GM18861 (cell line): ENCODE measurements at regions not wholly inside any gene's neighbourhood (a gene's known extent, or its start where the extent isn't known, plus 50 kb on each side); places are given as distances from the start of the nearest gene placed in this dataset.

Source experiments
- ATAC-seq: cut with Tn5 transposase; IDR thresholded peaks from one replicate; pipeline ENCODE4 v1.9.1; 2021; ENCODE audit not compliant: unreplicated experiment

DNA sequence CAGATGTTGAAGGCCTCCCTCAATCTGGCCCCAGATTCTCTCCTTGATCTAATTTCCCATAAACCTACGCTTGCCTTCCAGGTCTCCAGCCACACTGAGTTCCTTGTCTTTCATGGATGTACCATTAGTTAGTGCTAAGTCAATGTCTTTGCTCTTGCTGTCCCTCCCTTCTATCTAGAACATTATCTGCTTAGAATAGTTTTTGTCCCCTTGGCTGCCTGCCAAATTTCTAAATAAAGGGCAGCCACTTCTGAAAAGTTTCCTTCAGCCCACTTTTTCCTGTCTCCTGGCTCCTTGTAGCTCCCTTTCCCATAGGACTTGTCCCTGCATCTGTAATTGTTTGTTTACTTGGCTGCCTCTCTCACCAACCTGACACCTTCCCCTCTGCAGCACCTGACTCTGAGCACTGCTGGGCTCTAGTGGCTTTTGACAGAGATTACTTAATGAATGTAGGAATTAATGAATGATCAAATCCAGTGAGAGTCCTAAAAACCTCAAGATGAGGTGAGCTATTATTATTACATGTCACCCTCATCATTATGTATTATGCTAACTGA lies 58.3 kb downstream of the CXCL12 start:
- ATAC-seq = no peak

DNA sequence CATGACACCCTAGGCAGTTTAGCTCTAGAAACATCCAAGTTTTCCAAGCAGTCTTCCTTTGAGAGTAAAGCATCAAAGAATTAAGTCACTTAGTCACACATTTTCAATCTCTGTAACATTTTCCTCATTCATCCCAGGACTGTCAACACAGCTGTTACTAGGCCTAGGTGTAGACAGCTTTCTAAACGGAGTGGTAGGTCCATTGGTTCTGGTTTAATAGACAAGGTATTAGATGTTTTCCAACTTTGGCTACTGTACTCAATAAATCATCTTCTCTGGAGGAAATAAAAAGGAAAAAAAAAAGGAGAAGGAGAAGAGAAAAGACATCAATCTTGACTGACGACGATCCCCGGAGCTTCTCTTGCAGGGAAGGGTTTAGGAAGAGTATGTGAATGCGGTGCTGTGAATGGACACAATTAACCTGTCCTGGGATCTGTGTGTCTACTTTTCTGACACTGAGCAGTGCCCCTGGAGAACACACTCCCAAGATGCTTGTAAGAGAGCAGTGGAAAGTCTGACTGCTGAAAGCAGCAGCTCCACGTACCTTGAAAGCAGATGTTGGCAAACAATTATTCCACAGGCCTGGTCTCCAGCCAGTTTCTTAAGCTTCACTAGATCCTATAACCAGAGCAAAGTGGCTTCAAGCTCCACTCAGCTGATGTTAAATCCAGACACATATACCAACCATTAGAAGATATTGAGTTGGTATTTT lies 59.1 kb downstream of the CXCL12 start:
- ATAC-seq = no peak

DNA sequence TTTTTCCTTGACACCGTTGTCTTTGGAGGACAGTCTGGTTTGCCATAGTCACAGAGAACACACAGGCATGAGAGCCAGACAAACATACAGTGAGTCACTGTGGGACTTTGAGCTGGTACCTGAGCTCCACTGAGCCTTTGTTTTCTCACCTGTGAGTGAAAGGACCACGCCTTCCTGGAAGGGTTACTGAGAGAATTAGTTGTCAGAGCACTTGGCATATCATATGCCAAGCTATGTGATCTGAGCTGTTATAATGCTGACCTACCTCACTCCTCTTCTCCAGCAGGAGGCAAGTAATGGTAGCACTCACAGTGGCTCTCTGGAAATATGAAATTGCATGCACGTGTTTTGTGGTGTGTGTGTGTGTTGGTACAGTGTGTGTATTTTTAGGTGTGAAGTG lies 59.7 kb downstream of the CXCL12 start:
- ATAC-seq = no peak

- ATAC-seq = no peak
Observed at GRCh38 chr10:44323838-44324237, 61.1 kb downstream of the CXCL12 start.

GRCh38 chr10:44322137-44322536 lies 62.8 kb downstream of the CXCL12 start:
- ATAC-seq = no peak

- ATAC-seq = no peak
Observed at GRCh38 chr10:44320756-44321155, 64.1 kb downstream of the CXCL12 start.

DNA sequence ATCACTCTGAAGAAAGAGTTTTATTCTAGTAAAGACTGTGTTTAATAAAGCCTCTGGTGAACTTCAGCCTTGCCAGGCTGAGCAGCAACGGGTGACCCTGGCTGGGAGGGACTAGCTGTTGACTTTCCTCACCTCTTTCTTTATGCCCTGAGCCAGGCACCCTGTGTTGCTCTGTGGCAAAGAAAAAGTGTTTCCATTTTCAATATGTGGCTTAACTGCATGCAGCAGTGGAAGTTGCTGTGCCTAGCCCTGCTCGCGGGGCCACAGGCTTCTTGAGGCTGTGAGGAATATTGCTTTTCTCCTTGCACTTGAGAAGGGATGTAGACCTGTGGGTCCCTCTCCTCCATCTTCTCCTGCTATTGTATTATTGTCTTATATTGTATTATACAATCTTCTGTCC lies 67.0 kb downstream of the CXCL12 start:
- ATAC-seq = no peak

- no peak for ATAC-seq
Observed at GRCh38 chr10:44316922-44317215, 68.0 kb downstream of the CXCL12 start.

DNA sequence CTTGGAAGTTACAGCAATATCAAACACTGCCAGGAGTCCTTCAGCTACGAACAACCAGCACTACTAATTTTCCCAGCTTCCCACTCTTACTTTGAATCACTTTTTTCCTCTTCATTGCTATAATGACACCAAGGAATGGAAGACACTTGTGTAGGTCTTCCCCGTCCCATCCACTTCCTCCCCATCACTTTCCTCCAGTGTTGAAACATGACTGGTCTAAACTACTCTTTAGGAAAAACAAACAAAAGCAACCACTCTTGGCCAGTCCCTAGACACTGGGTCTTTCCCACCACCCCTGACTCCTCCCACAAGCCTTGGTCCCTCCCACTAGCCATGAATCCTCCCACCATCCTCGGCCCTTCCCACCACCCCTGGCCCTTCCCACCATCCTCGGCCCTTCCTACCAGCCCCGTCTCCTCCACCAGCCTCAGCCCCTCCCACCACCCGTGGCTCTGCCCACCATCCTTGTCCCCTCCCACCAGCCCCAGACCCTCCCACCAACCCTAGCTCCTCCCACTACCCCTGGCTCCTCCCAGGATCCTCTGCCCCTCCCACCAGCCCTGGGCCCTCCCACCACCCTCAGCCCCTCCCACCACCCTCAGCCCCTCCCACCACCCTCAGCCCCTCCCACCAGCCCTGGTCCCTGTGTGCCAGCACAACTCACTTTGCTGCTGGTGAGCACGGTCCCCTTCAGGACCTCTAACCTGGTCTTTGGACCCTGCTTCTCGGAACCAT lies 68.5 kb downstream of the CXCL12 start:
- no peak for ATAC-seq

DNA sequence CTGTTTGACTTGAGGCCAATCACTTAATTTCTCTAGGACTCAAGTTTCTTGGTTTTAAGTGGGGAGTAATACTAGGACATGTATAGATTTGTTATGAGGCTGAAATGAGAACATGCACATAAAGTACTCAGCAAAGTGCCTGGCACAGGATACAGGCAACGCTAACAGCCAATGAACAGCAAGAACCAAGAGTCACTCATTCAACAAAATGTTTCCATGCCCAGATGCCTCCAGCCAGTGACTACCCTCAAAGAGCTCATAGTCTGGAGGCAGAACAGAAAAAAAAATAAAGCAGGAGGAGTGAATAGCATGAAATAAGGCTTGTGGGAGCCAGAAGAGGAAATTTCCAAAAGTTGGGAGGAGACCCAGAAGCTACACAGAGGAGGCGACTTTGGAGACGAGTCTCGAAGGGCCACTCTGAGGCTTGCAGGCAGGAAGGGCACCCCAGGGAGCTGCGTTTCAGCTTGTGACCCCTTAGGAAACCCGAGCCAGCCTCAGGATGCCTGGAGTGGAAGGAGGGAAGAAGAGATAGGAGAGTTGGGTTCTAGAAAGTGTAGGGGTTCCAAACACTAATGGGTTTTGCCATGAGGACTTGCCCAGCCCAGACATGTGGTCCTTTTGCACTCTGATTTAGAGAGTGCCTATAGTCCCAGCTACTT lies 70.0 kb downstream of the CXCL12 start:
- no peak for ATAC-seq

DNA sequence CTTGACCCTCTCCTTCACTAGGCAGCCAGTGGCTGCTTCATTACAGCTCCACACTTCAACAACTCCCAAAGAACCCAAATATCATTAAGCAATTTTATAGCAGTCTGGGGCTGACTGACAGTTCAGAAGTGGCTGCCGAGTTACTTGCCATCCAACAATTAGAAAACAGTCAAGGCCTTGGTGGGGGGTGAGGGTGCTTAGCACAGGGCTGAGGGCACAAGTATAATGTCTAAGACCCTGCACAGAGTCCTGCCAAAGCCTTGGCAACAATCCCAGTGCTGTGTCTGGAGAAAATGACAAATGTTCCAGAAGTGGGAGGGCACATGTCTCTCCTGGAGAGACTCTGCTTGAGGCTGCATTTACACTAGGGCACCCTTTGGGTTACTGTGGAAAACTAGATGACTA lies 71.1 kb downstream of the CXCL12 start:
- ATAC-seq = no peak

DNA sequence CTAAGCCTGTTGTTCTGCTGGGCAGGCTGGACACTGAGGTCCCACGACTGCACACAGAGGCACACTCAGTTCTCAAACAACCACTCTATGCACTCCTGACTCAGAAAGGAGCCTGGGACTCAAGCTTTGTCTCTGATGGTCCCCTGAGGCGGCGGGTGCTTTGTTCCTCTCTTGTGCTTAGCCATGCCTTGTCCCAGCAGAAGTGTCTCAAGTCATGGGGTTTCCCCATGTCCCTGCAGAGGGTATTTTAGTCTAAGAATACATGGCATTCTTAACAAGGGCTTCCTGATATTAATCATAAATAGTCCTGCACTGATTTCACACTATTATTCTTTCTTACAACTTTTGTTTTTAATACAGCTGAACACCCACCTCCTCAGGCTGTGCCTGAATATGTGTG lies 72.5 kb downstream of the CXCL12 start:
- no peak for ATAC-seq

- ATAC-seq = no peak
Observed at GRCh38 chr10:44311563-44312051, 73.3 kb downstream of the CXCL12 start.

DNA sequence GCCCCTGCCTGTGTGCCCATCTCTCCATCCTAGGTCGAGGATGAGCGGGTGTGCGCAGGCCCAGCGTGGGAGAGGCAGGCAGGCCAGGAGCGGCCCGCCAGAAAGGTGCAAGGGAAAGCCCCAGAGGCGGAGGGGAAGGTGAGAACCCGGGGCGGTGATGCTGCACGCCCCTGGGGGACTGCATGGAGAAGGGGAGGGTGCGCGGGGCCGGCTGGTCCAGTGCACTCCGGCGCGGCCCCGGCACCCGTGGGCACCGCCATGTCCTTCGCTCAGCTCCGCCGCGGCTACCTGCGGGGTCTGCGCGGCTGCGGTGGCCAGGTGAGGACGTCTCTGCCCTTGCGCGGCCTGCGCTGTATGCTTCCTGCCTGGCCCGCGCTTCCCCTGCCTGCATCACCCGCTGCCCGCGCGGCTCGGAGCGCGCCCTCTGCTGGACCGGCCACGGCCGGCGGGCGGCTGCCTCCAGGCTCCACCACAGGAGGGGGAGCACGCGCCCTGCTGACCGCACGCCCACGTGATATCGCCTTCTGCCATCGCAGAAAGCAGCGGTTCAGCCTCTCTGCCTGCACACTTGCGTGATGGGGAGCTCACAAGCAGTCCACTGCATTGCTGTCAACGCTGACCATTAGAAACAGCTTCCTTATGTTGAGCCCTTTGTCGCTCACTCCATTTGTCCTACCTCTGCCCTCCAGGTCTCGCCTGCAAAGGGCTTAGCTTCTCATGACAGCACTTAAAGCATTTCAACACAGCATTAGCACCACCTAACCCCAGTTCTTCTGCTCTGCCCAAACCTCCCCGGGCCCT lies 73.9 kb downstream of the CXCL12 start:
- peak; percentile 85 for ATAC-seq

GRCh38 chr10:44309939-44310761 lies 74.7 kb downstream of the CXCL12 start:
- no peak for ATAC-seq

DNA sequence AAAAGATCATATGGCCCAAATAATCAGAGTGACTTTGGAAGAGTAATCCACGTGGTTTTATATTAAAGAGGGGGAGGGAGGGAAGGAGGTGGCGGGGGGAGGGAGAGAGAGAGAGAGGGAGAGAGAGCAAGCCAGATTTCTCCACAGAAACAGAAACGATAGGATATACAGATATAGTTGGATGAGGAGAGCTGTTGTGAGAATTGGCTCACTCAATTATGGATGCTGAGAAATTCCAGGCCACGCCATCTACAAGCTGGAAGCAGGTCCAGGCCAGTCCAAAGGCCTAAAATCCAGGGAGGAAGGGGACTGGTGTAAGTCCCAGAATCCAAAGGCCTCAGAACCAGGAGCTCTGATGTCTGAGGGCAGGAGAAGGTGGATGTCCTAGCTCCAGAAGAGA lies 75.5 kb downstream of the CXCL12 start:
- no peak for ATAC-seq

- no peak for ATAC-seq
Observed at GRCh38 chr10:44308935-44309334, 76.0 kb downstream of the CXCL12 start.

GRCh38 chr10:44307691-44308090 lies 77.2 kb downstream of the CXCL12 start:
- no peak for ATAC-seq

DNA sequence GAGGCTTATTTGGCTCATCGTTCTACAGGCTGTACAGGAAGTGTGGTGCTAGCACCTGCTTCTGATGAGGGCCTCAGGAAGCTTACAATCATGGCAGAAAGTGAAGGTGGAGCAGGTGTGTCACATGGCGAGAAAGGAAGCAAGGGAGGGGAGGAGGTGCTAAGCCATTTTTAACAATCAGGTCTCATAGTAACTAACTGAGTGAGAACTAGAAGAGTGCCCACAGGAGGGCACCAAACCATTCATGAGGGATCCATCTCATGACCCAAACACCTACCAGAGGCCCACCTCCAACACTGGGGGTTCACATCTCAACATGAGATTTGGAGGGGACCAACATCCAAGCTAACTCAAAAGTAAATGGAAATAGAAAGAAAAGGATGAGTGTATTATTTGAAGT lies 78.1 kb downstream of the CXCL12 start:
- ATAC-seq = no peak

DNA sequence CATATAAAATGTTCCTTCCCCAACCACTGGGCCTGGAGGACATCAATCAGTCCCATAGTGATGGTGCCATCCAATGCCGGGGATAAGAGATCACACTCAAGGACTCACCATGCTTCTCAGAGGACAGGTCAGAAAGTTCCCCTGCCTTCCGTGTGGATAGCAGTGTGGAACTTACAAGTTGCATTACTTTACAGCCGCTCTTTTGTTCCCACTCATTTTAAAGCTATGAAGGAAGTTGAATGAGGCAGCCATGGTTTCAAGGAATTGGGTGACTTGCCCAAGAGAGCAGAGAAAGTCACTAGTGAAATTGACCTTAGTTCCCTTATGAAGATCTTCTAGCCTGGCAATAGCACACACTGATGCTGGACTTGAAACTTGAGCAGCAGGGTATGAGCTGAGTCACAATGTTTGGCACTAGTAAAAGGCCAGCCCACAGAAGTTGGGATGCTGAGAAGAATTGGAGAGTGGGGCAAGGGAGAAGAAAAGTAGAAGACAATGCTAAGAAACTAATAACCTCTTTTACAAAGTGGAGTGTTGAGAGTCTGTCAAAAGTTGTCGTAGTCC lies 78.7 kb downstream of the CXCL12 start:
- ATAC-seq = no peak
